HG03280 (cell line): ENCODE measurements at regions not wholly inside any gene's neighbourhood (a gene's known extent, or its start where the extent isn't known, plus 50 kb on each side); places are given as distances from the start of the nearest gene placed in this dataset.

Experiments
- ATAC-seq: cut with Tn5 transposase; IDR thresholded peaks from one replicate; pipeline ENCODE4 v1.9.1; 2021; ENCODE audit warnings: mild to moderate bottlenecking, moderate library complexity; ENCODE audit not compliant: unreplicated experiment

- no peak for ATAC-seq
Measured at GRCh38 chr6:23403460-23403859, 722.6 kb upstream of the NRSN1 start.

DNA sequence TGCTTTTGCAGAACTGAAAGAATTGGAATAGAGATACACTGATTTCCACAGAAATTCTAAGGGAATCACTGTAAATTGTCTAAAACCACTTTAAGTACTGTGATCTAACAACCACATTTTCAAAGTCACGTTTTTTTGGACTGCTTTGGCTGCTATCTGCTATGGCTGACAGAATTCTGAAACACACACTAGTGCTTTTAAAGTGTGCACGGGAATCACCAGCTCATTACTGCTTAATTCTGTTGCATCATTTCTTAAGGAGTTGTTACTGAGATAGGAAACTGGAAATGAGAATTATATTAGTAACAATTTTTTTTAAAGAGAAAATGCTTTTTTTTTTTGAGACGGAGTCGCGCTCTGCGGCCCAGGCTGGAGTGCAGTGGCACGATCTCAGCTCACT, 716.5 kb upstream of the NRSN1 start:
- no peak for ATAC-seq

DNA sequence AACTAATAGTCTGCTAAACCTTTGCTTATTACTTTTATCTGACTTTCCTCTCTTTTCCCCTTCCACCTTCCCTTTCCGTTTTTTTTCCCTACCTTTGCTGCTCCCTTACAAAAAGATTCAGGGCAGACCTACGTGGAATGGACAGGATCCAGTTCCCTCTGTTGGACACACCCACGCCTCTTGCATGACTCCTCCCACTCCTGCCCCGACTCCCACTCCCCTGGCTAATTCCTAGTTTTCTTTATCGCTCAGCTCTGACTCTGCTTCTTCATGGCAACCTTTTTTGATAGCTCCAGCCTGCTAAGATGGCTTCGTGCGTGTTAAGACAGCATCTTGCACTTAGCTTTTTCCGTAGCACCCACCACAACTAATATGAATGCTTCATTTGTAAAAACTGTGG, 715.6 kb upstream of the NRSN1 start:
- no peak for ATAC-seq

DNA sequence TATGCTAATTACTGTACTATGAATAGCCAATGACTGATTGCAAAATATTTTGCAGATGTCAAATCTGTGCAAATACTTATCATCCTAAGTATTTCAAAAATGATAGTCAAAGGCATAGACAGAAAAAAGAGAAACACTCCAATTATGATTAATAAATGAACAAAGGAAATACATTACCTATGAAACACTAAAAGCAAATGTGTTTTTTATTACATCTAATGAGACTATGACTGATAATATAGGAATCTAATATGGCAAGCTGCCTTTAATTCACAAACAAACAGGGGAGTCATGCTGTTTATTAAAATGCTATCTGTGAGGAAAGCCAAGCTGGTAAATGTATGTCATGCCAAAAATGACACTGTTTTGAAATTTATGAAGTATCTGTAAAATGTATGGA, 713.2 kb upstream of the NRSN1 start:
- no peak for ATAC-seq

GRCh38 chr6:23413327-23414050, 712.5 kb upstream of the NRSN1 start:
- no peak for ATAC-seq

- no peak for ATAC-seq
Measured at GRCh38 chr6:23414051-23414445, 712.0 kb upstream of the NRSN1 start.

DNA sequence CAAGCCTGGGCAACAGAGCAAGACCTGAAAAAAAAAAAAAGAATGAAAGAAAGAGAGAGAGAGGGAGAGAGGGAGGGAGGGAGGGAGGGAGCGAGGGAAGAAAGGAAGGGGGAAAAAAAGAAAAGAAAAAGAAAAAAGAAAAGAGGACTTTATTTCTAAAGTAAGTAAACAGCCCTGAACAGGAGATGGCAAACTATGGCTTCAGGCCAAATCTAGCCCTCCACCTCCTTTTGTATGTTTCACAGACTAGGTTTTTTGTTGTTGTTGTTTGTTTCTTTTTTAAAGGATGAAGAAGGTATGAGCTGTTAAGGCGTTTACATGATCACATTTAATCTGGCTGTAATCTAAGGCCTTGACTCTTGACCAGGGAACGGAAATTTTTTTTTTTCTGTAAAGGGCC, 711.1 kb upstream of the NRSN1 start:
- ATAC-seq = no peak

DNA sequence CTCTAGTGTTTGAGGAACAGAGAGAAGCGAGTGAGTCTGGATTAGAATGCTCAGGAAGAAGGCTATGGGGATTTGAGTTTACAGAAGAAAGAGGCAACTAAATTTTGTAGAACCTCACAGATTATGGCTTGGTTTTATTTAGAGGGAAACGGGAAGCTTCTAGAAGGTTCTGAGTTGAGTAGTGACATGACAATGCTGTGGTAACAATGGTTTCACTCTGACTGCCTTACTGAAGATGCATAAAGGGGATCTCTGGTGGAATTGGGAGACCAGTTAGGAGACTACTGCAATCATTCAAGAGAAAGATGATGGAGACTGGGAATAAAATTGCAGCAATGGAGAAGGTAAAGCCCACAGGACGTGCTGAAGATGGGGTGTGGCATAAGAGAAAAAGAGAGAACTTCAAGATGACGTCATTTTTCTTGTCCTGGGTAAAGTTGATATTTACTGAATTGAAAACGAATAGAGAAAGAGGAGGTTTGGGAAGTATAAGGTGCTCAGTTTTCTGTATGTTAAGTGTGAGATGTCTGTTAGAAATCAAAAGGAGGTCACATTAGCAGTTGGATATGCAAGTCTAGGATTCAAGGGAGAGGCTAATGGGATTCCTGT, 710.1 kb upstream of the NRSN1 start:
- ATAC-seq = no peak

DNA sequence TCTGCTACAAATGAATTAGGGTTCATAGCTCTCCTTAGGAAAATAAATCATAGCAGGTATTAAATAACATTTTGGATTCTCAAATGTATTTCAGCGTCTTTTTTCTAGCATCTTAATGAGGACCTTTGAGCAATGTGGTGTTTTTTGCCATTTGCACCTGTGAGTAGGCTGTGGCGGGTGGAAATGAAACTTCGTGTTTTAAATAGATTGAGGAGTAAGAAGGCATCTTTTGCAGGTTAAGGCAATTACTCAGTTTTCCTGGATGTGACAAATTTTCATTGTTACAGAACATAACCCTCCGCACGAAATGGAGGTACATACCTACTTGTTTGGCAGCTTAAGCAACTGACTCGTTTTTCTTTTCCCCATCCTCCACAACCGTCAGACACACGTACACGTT, 708.9 kb upstream of the NRSN1 start:
- ATAC-seq = no peak

GRCh38 chr6:23418095-23418494, 707.9 kb upstream of the NRSN1 start:
- no peak for ATAC-seq

GRCh38 chr6:23419046-23419445, 707.0 kb upstream of the NRSN1 start:
- no peak for ATAC-seq

- ATAC-seq = no peak
Measured at GRCh38 chr6:23420659-23421350, 705.2 kb upstream of the NRSN1 start.

DNA sequence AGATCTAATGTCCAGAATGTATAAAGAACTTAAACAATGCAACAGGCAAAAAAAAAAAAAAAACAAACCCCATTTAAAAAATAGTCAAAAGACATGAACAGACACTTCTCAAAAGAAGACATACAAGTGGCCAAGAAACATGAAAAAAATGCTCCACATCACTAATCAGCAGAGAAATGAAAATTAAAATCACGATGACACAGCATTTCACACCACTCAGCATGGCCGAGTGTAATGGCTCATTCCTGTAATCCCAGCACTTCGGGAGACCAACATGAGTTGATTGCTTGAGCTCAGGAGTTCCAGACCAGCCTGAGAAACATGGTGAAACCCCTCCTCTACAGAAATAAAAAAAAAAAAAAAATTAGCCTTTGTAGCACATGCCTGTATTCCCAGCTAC, 701.4 kb upstream of the NRSN1 start:
- no peak for ATAC-seq

DNA sequence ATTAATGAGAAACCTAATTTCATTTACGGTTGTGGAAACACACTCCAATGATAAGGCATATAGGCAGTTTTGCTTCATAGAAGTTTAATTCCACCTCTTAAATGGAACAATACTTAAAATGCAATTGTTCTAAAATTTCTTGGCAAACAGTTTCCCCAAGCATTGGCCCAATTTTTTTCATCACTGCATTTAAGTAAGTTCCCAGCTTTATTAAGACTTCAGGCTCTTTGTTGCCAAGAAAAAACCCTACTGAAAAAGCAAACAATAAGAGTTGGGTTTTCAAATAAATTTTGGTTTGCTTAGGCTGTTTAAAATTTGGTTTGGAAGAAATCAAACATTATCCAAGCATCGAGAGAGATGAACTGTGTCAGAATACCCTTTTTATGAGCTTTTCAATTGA, 690.9 kb upstream of the NRSN1 start:
- no peak for ATAC-seq

DNA sequence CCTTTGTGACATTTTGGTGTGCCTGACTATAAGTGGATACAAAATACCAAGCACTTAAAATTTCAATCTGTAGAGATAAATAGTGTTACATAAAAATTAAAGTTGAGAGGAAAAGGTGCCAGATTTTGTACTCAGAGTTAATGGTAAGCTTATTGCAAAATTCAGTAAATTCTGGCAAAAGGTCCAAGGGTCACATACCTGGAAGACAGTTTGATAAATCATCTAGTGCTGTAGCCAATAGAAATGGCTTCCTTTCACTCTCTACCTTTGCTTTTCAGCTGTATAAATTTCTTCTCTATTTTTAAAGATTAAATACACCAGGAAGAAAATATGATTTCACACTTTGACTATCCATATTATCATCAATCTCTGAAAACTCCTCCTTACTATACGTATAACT, 690.2 kb upstream of the NRSN1 start:
- ATAC-seq = no peak

GRCh38 chr6:23441808-23442461, 684.1 kb upstream of the NRSN1 start:
- no peak for ATAC-seq

DNA sequence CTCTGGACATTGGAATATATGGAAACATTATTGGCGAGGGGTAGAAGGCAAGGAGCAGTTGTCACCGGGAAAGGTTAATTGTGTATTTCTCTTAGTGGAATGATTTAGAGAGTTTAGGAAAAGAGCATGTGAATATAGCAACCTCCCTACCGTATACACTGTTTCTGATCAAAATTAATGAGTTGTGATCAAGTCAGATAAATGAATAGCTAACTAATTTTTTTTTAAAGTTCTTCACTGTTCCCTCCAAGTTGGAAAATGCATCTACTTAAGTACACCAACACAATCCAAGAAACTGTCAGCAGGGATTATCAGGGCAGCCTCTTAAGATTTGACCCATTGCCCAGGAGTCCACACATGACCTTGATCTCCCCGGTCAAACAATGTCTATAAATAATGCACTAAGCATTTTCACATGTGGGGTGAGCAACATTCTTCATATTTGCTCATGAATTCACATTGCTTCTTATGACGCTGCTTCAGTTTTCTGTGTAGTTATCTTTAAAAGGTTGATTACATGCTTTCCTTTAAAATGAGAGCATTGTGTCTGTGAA, 680.8 kb upstream of the NRSN1 start:
- no peak for ATAC-seq

GRCh38 chr6:23446469-23446967, 679.5 kb upstream of the NRSN1 start:
- ATAC-seq = no peak

GRCh38 chr6:23447731-23448130, 678.3 kb upstream of the NRSN1 start:
- ATAC-seq = no peak

DNA sequence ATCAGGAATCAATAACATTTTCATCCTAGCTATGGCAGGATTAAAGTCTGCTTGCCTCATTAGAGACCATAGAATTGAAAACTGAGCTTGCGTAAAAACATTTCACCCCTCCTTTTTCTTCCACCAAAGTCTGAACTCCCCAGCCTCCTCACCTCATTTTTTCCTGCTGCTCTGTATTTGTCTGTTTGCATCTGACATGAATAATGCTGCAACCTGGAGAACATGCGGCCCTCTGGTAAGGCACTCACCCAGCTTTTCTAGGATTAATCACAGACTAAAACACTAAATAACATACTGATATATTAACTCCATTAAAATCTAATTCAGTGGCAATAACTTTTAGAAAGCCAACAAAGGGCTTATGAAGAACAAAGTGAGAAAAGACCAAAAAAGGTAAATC, 677.7 kb upstream of the NRSN1 start:
- ATAC-seq = no peak
